ENCODE measurements at regions not wholly inside any gene's neighbourhood (a gene's known extent, or its start where the extent isn't known, plus 50 kb on each side); places are given as distances from the start of the nearest gene placed in this dataset.

- Mint-ChIP-seq H3K4me1 (ENCODE audit: low read depth) (no peaks in the 10 kb centered on the region), H3K27me3 (ENCODE audit: insufficient read depth) (no peaks in the 10 kb centered on the region), H3K4me3 (no peak overlapping the region), H3K36me3 (ENCODE audit: low read depth) (no peaks in the 10 kb centered on the region), H3K27ac (no peak overlapping the region), H3K9me3 (peaks cover 40% of the 10 kb centered on the region)
- TF ChIP-seq CTCF (IDR thresholded peaks at IDR 0.05) = no peak
- DNase-seq = no peak
Measured at GRCh38 chr13:68051910-68052309, 821.8 kb upstream of the PCDH9 start.

- Mint-ChIP-seq H3K27ac (no peak overlapping the region), H3K27me3 (ENCODE audit: insufficient read depth) (no peaks in the 10 kb centered on the region), H3K36me3 (ENCODE audit: low read depth) (no peaks in the 10 kb centered on the region), H3K9me3 (peaks cover 31% of the 10 kb centered on the region), H3K4me1 (ENCODE audit: low read depth) (no peaks in the 10 kb centered on the region), H3K4me3 (no peak overlapping the region)
- TF ChIP-seq CTCF (IDR thresholded peaks at IDR 0.05) = no peak
- no peak for DNase-seq
Measured at GRCh38 chr13:68050761-68051160, 820.6 kb upstream of the PCDH9 start.

- no peak overlapping the region for H3K4me3 Mint-ChIP-seq
- H3K4me1 Mint-ChIP-seq (ENCODE audit: low read depth) = no peaks in the 10 kb centered on the region
- DNase-seq = no peak
- no peaks in the 10 kb centered on the region for H3K27me3 Mint-ChIP-seq (ENCODE audit: insufficient read depth)
- no peak for TF ChIP-seq CTCF (IDR thresholded peaks at IDR 0.05)
- no peak overlapping the region for H3K27ac Mint-ChIP-seq
- no peaks in the 10 kb centered on the region for H3K36me3 Mint-ChIP-seq (ENCODE audit: low read depth)
- peaks cover 28% of the 10 kb centered on the region for H3K9me3 Mint-ChIP-seq
Measured at GRCh38 chr13:68048802-68049359, 818.7 kb upstream of the PCDH9 start.

- Mint-ChIP-seq H3K9me3 (peaks cover 36% of the 10 kb centered on the region), H3K27ac (no peak overlapping the region), H3K4me1 (ENCODE audit: low read depth) (no peaks in the 10 kb centered on the region), H3K4me3 (no peak overlapping the region), H3K27me3 (ENCODE audit: insufficient read depth) (no peaks in the 10 kb centered on the region), H3K36me3 (ENCODE audit: low read depth) (no peaks in the 10 kb centered on the region)
- TF ChIP-seq CTCF (IDR thresholded peaks at IDR 0.05) = no peak
- DNase-seq = no peak
Measured at GRCh38 chr13:68047889-68048288, 817.8 kb upstream of the PCDH9 start.

GRCh38 chr13:68046903-68047302 is 816.8 kb upstream of the PCDH9 start:
- no peak for DNase-seq
- Mint-ChIP-seq H3K27me3 (ENCODE audit: insufficient read depth) (no peaks in the 10 kb centered on the region), H3K27ac (no peak overlapping the region), H3K9me3 (peaks cover 33% of the 10 kb centered on the region), H3K36me3 (ENCODE audit: low read depth) (no peaks in the 10 kb centered on the region), H3K4me1 (ENCODE audit: low read depth) (no peaks in the 10 kb centered on the region), H3K4me3 (no peak overlapping the region)
- no peak for TF ChIP-seq CTCF (IDR thresholded peaks at IDR 0.05)
